GM19025 (cell line): ENCODE measurements at regions not wholly inside any gene's neighbourhood (a gene's known extent, or its start where the extent isn't known, plus 50 kb on each side); places are given as distances from the start of the nearest gene placed in this dataset.

ENCODE experiments used
- ATAC-seq: cut with Tn5 transposase; IDR thresholded peaks from one replicate; pipeline ENCODE4 v1.9.1; 2021; ENCODE audit warnings: mild to moderate bottlenecking, low read depth, moderate library complexity; ENCODE audit not compliant: unreplicated experiment

GRCh38 chr4:19809989-19810388, 441.7 kb upstream of the SLIT2 start:
- no peak for ATAC-seq

- no peak for ATAC-seq
Observed at GRCh38 chr4:19807505-19807904, 444.2 kb upstream of the SLIT2 start.

GRCh38 chr4:19806865-19807264, 444.8 kb upstream of the SLIT2 start:
- ATAC-seq = no peak

- ATAC-seq = no peak
Observed at GRCh38 chr4:19803406-19803805, 448.3 kb upstream of the SLIT2 start.

- no peak for ATAC-seq
Observed at GRCh38 chr4:19793831-19794230, 457.9 kb upstream of the SLIT2 start.

- no peak for ATAC-seq
Observed at GRCh38 chr4:19791422-19792123, 460.1 kb upstream of the SLIT2 start.

GRCh38 chr4:19786616-19787015, 465.1 kb upstream of the SLIT2 start:
- ATAC-seq = no peak

GRCh38 chr4:19783667-19784223, 468.0 kb upstream of the SLIT2 start:
- no peak for ATAC-seq

GRCh38 chr4:19780871-19781270, 470.8 kb upstream of the SLIT2 start:
- ATAC-seq = no peak

- no peak for ATAC-seq
Observed at GRCh38 chr4:19776929-19777328, 474.8 kb upstream of the SLIT2 start.

GRCh38 chr4:19776021-19776459, 475.7 kb upstream of the SLIT2 start:
- ATAC-seq = no peak

- ATAC-seq = no peak
Observed at GRCh38 chr4:19774690-19775256, 476.9 kb upstream of the SLIT2 start.

GRCh38 chr4:19772581-19772980, 479.1 kb upstream of the SLIT2 start:
- ATAC-seq = no peak

- ATAC-seq = no peak
Observed at GRCh38 chr4:19756661-19757060, 495.0 kb upstream of the SLIT2 start.

- ATAC-seq = no peak
Observed at GRCh38 chr4:19752599-19752998, 499.1 kb upstream of the SLIT2 start.

- no peak for ATAC-seq
Observed at GRCh38 chr4:19748519-19749479, 502.9 kb upstream of the SLIT2 start.

- ATAC-seq = no peak
Observed at GRCh38 chr4:19746377-19746776, 505.3 kb upstream of the SLIT2 start.

- no peak for ATAC-seq
Observed at GRCh38 chr4:19743115-19743638, 508.5 kb upstream of the SLIT2 start.

- ATAC-seq = no peak
Observed at GRCh38 chr4:19739101-19739651, 512.5 kb upstream of the SLIT2 start.

GRCh38 chr4:19736968-19737756, 514.5 kb upstream of the SLIT2 start:
- no peak for ATAC-seq
